Keratinocyte (primary cell): ENCODE measurements at regions not wholly inside any gene's neighbourhood (a gene's known extent, or its start where the extent isn't known, plus 50 kb on each side); places are given as distances from the start of the nearest gene placed in this dataset.
A peak's percentile ranks its signal among the peaks of the same experiment; 100 is the strongest.

ENCODE experiments used
- DNase-seq: peaks from one replicate; pipeline ENCODE4 v3.0.0-alpha.2; 2011; ENCODE audit warnings: low read depth, missing footprints, low spot score
- FAIRE-seq: peaks from 2 replicates; lab custom pipeline; 2011; peaks lifted over from hg19 to GRCh38; lab: Jason Lieb, UNC
- H2AFZ ChIP-seq: 2 replicates; pipeline ENCODE4 v1.6.0; 2012; ENCODE audit warnings: low read length, control low read depth, inconsistent platforms; ENCODE audit not compliant: control insufficient read depth
- H3K27ac ChIP-seq: 2 replicates; pipeline ENCODE4 v1.5.1; 2011; ENCODE audit warnings: low read length; ENCODE audit not compliant: control insufficient read depth, insufficient read depth
- H3K27me3 ChIP-seq: 3 replicates; pipeline ENCODE4 v1.6.0; 2011; ENCODE audit warnings: low read length; ENCODE audit not compliant: control insufficient read depth, insufficient read depth; ENCODE audit errors: extremely low read depth
- H3K36me3 ChIP-seq, 2 experiments: 2 replicates in 1 of 2; 3 replicates in 1 of 2; pipeline ENCODE4 v1.5.1; 2011; ENCODE audit warnings: low read length in 2 of 2, mild to moderate bottlenecking in 1 of 2; ENCODE audit not compliant: control insufficient read depth in 2 of 2, insufficient read depth in 2 of 2; ENCODE audit errors: extremely low read depth in 1 of 2
- H3K4me1 ChIP-seq: 3 replicates; pipeline ENCODE4 v1.5.1; 2011; ENCODE audit warnings: low read length; ENCODE audit not compliant: control insufficient read depth, insufficient read depth; ENCODE audit errors: extremely low read depth
- H3K4me2 ChIP-seq: 3 replicates; pipeline ENCODE4 v1.6.0; 2011; ENCODE audit warnings: low read depth, low read length; ENCODE audit not compliant: control insufficient read depth, insufficient read depth; ENCODE audit errors: extremely low read depth
- H3K4me3 ChIP-seq, 3 experiments: fragments of 200-600 bp in 1 of 3; sonication (generic) in 1 of 3; 2 replicates in 2 of 3; 3 replicates in 1 of 3; pipeline ENCODE4 v1.5.1; 2011 to 2016; ENCODE audit warnings: low read length in 3 of 3, mild to moderate bottlenecking in 3 of 3, control low read depth in 2 of 3, inconsistent platforms in 1 of 3, low read depth in 1 of 3, mixed read lengths in 1 of 3, mixed run types in 1 of 3, moderate library complexity in 1 of 3; ENCODE audit not compliant: control insufficient read depth in 2 of 3, insufficient read depth in 2 of 3; ENCODE audit errors: extremely low read depth in 1 of 3
- H3K79me2 ChIP-seq: 2 replicates; pipeline ENCODE4 v1.6.0; 2012; ENCODE audit warnings: low read length; ENCODE audit not compliant: control insufficient read depth, insufficient read depth
- H3K9ac ChIP-seq: 3 replicates; pipeline ENCODE4 v1.6.0; 2011; ENCODE audit warnings: low read length; ENCODE audit not compliant: control insufficient read depth, insufficient read depth; ENCODE audit errors: extremely low read depth
- H3K9me1 ChIP-seq: 3 replicates; pipeline ENCODE4 v1.6.0; 2011; ENCODE audit warnings: low read length; ENCODE audit not compliant: control insufficient read depth, insufficient read depth; ENCODE audit errors: extremely low read depth
- H3K9me3 ChIP-seq: 2 replicates; pipeline ENCODE4 v1.5.1; 2012; ENCODE audit warnings: low read depth, low read length; ENCODE audit not compliant: control insufficient read depth
- H4K20me1 ChIP-seq: 3 replicates; pipeline ENCODE4 v1.6.0; 2011; ENCODE audit warnings: low read length; ENCODE audit not compliant: control insufficient read depth, insufficient read depth; ENCODE audit errors: extremely low read depth
- EZH2 ChIP-seq: IDR thresholded peaks from one replicate; pipeline ENCODE4 v1.6.1; 2012; ENCODE audit warnings: inconsistent platforms, mild to moderate bottlenecking, low read length, moderate library complexity
- dilution Hi-C: fragments of 300-500 bp; cut with MboI; formaldehyde crosslinking; loops from one replicate; pipeline ENCODE4 v1.7.0; 2020; ENCODE audit warnings: low sequenced_read_pairs; ENCODE audit not compliant: extremely low pct_ligation_motif_present
- TF ChIP-seq, protein P1 (sequence below), 3 experiments: IDR thresholded peaks in 1 of 3; conservative IDR thresholded peaks in 1 of 3; optimal IDR thresholded peaks in 1 of 3; 2 replicates in 2 of 3; 3 replicates in 1 of 3; pipeline versions ENCODE3 to v1.5.1; 2011; ENCODE audit warnings: low read length in 3 of 3, mild to moderate bottlenecking in 3 of 3, moderate library complexity in 2 of 3, control low read depth in 1 of 3, inconsistent platforms in 1 of 3; ENCODE audit not compliant: insufficient read depth in 2 of 3; ENCODE audit errors: extremely low read depth in 1 of 3

DNA sequence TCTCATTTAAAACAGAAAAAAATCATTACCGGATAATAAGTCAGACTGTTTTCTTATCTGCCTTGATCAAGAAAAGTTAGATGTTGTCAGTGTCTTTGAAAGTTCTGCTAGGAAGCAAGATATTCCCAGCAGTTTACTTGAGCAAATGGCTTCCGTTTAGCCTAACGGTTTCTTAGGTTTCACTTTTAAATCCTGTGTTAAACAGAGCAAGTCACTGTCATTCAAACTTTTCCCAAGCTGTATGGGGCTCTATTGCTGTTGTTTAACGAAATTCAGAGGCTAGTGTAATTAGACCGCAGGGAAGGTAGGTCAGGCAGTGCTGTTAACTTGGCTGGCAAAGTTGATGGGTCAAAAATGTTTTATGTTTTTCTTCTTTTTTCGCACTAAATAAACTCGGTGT, 80.3 kb upstream of the NEIL3 start:
- DNase-seq (no peak), FAIRE-seq (peak; percentile 59)
- no peaks in the 10 kb centered on the region for H3K36me3 ChIP-seq
- peak overlapping the region; percentile 47 for H3K4me2 ChIP-seq
- no peaks in the 10 kb centered on the region for H3K4me1 ChIP-seq
- peak overlapping the region; percentile 18 for H2AFZ ChIP-seq
- H3K27ac ChIP-seq: no peak overlapping the region
- H3K9me3 ChIP-seq: no peaks in the 10 kb centered on the region
- no peaks in the 10 kb centered on the region for H4K20me1 ChIP-seq
- no peak overlapping the region for H3K9ac ChIP-seq
- dilution Hi-C loops: no loop called here
- H3K9me1 ChIP-seq: no peaks in the 10 kb centered on the region
- TF ChIP-seq, protein P1, sequence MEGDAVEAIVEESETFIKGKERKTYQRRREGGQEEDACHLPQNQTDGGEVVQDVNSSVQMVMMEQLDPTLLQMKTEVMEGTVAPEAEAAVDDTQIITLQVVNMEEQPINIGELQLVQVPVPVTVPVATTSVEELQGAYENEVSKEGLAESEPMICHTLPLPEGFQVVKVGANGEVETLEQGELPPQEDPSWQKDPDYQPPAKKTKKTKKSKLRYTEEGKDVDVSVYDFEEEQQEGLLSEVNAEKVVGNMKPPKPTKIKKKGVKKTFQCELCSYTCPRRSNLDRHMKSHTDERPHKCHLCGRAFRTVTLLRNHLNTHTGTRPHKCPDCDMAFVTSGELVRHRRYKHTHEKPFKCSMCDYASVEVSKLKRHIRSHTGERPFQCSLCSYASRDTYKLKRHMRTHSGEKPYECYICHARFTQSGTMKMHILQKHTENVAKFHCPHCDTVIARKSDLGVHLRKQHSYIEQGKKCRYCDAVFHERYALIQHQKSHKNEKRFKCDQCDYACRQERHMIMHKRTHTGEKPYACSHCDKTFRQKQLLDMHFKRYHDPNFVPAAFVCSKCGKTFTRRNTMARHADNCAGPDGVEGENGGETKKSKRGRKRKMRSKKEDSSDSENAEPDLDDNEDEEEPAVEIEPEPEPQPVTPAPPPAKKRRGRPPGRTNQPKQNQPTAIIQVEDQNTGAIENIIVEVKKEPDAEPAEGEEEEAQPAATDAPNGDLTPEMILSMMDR (optimal IDR thresholded peaks at IDR 0.05 in 1 of 3, IDR thresholded peaks at IDR 0.05 in 1 of 3, conservative IDR thresholded peaks at IDR 0.05 in 1 of 3; ENCODE audit: extremely low read depth in 1 of 3, insufficient read depth in 2 of 3, low read length in 3 of 3): no peak
- TF ChIP-seq EZH2: no peak
- H3K79me2 ChIP-seq: no peaks in the 10 kb centered on the region
- H3K4me3 ChIP-seq: peak overlapping the region in 1 of 3 experiments; percentile 6
- H3K27me3 ChIP-seq: no peaks in the 10 kb centered on the region

DNA sequence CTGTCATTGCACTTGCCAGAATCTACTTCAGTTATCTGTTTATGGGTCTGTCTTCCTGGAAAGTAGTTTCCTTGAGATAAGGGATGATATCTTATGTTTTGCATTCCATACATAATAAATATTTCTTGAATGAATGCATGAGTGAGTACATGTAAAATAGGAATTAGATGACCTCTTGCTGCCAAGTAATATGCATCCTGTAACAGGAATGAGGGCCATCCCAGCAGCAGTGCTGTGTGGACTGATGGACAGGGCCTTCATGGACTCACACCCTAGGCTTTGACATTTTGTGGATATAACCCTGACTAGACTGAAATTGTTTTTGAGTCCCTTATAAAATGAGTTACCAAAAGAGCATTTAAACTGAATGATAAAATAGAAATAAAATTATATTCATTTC, 77.2 kb upstream of the NEIL3 start:
- Histone ChIP-seq H3K79me2 (no peaks in the 10 kb centered on the region), H3K27ac (no peak overlapping the region), H3K4me3 (no peak overlapping the region), H3K36me3 (no peaks in the 10 kb centered on the region), H3K9ac (no peak overlapping the region), H3K9me3 (no peaks in the 10 kb centered on the region), H3K27me3 (no peaks in the 10 kb centered on the region), H3K4me1 (no peaks in the 10 kb centered on the region), H3K4me2 (no peak overlapping the region), H2AFZ (no peak overlapping the region), H4K20me1 (no peaks in the 10 kb centered on the region), H3K9me1 (no peaks in the 10 kb centered on the region)
- no peak for TF ChIP-seq EZH2
- TF ChIP-seq, protein P1 (optimal IDR thresholded peaks at IDR 0.05 in 1 of 3, IDR thresholded peaks at IDR 0.05 in 1 of 3, conservative IDR thresholded peaks at IDR 0.05 in 1 of 3; ENCODE audit: extremely low read depth in 1 of 3, insufficient read depth in 2 of 3, low read length in 3 of 3): no peak
- DNase-seq (no peak), FAIRE-seq (no peak)
- dilution Hi-C loops: no loop called here
